PC-9 (cell line): ENCODE measurements at regions not wholly inside any gene's neighbourhood (a gene's known extent, or its start where the extent isn't known, plus 50 kb on each side); places are given as distances from the start of the nearest gene placed in this dataset.

Source experiments
- BruUV-seq: library from RNA; stranded (reverse); fragments of 400-500 nt; replicated peaks from 2 replicates; lab custom pipeline; 2021; lab: Mats Ljungman, UMichigan
- CTCF ChIA-PET: fragments of 300-600 bp; sonication (Branson Sonifier 250); formaldehyde crosslinking; loops from one replicate; lab custom pipeline; 2022; ENCODE audit warnings: antibody characterized with exemption; lab: Charles Lee
- POLR2A ChIA-PET: fragments of 300-600 bp; sonication (Branson Sonifier 250); formaldehyde crosslinking; loops from one replicate; lab custom pipeline; 2022; ENCODE audit warnings: antibody characterized with exemption; ENCODE audit not compliant: unreplicated experiment; lab: Charles Lee
- DNase-seq, 2 experiments: peaks; one replicate each; pipeline versions ENCODE4 v3.0.0 to v3.0.0-alpha.2; 2015 to 2022; ENCODE audit warnings: mixed read lengths in 1 of 2
- H2AFZ ChIP-seq: fragments of 200-600 bp; sonication (generic); 2 replicates; pipeline ENCODE4 v1.8.1; 2017; ENCODE audit warnings: antibody characterized with exemption
- H3F3A ChIP-seq: fragments of 200-600 bp; sonication (generic); 2 replicates; pipeline ENCODE4 v1.8.1; 2017; ENCODE audit warnings: antibody characterized with exemption, mild to moderate bottlenecking, low read depth; ENCODE audit not compliant: insufficient read depth
- H3K27ac ChIP-seq: fragments of 200-600 bp; sonication (generic); 2 replicates; pipeline ENCODE4 v1.6.1; 2016; ENCODE audit warnings: mixed run types
- H3K27me3 ChIP-seq: fragments of 200-600 bp; sonication (generic); 2 replicates; pipeline ENCODE4 v1.6.1; 2016; ENCODE audit warnings: low read depth, mixed run types; ENCODE audit not compliant: insufficient read depth
- H3K36me3 ChIP-seq: fragments of 200-600 bp; sonication (generic); 2 replicates; pipeline ENCODE4 v1.6.1; 2016; ENCODE audit warnings: low read depth, mixed run types
- H3K4me1 ChIP-seq: fragments of 200-600 bp; sonication (generic); replicated peaks from 2 replicates; pipeline ENCODE4 v1.6.1; 2016; ENCODE audit warnings: mixed run types; ENCODE audit not compliant: insufficient read depth
- H3K4me2 ChIP-seq: fragments of 200-600 bp; sonication (generic); 2 replicates; pipeline ENCODE4 v1.6.1; 2017; ENCODE audit warnings: mixed run types
- H3K4me3 ChIP-seq: fragments of 200-600 bp; sonication (generic); 2 replicates; pipeline ENCODE4 v1.6.1; 2016; ENCODE audit warnings: mixed run types
- H3K79me2 ChIP-seq: fragments of 200-600 bp; sonication (generic); 2 replicates; pipeline ENCODE4 v1.6.1; 2017; ENCODE audit warnings: low read depth, mixed run types
- H3K9me2 ChIP-seq: fragments of 200-600 bp; sonication (generic); 2 replicates; pipeline ENCODE4 v1.8.1; 2017; ENCODE audit warnings: mild to moderate bottlenecking; ENCODE audit not compliant: insufficient read depth
- H3K9me3 ChIP-seq: fragments of 200-600 bp; sonication (generic); 2 replicates; pipeline ENCODE4 v1.8.1; 2016; ENCODE audit warnings: low read depth; ENCODE audit not compliant: insufficient read depth
- H4K20me1 ChIP-seq: fragments of 200-600 bp; sonication (generic); 2 replicates; pipeline ENCODE4 v1.8.1; 2017; ENCODE audit not compliant: insufficient read depth
- CTCF ChIP-seq: fragments of 200-600 bp; sonication (generic); conservative IDR thresholded peaks from 2 replicates; pipeline ENCODE4 v1.6.1; 2017; ENCODE audit warnings: mixed run types, antibody characterized with exemption, mild to moderate bottlenecking, moderate library complexity
- EZH2 ChIP-seq: fragments of 200-600 bp; sonication (generic); IDR thresholded peaks from 2 replicates; pipeline ENCODE4 v1.8.0; 2017; ENCODE audit warnings: antibody characterized with exemption, low read depth
- intact Hi-C: fragments of 100-400 bp; cut with micrococcal nuclease; formaldehyde crosslinking; loops from one replicate; pipeline ENCODE4 v1.10.0; 2022; ENCODE audit not compliant: unreplicated experiment

- no peaks in the 10 kb centered on the region for H3K9me3 ChIP-seq
- intact Hi-C loops, result loop anchor here (1.0 to 10.0 kb wide), 3 partner anchors 103 to 421 kb away; no protein-coding TSS in a partner anchor
- H3K4me1 ChIP-seq, result no peaks in the 10 kb centered on the region
- H3K9me2 ChIP-seq, result peaks cover 4% of the 10 kb centered on the region; the same call in 1 of the 2 replicates
- DNase-seq, result no peak
- no peak overlapping the region for H3K4me3 ChIP-seq
- H3K36me3 ChIP-seq, result no peaks in the 10 kb centered on the region
- H3K79me2 ChIP-seq, result no peaks in the 10 kb centered on the region
- no peaks in the 10 kb centered on the region for H3F3A ChIP-seq
- no TSS peak for BruUV-seq
- ChIA-PET POLR2A (no interaction called here), CTCF (interaction anchor here (0.7 to 1.1 kb wide), 2 partner anchors 40 to 102 kb away, joined by 3 read pairs; no protein-coding TSS in a partner anchor)
- H3K27me3 ChIP-seq, result no peaks in the 10 kb centered on the region
- H3K4me2 ChIP-seq, result no peak overlapping the region
- no peaks in the 10 kb centered on the region for H4K20me1 ChIP-seq
- TF ChIP-seq EZH2, result no peak
- peak; percentile 66 for TF ChIP-seq CTCF
- no peak overlapping the region for H2AFZ ChIP-seq
- H3K27ac ChIP-seq, result no peak overlapping the region
Measured at GRCh38 chr5:28473531-28474107, 1435.2 kb upstream of the CDH9 start.

- no TSS peak for BruUV-seq
- Histone ChIP-seq H3F3A (no peaks in the 10 kb centered on the region), H3K36me3 (no peaks in the 10 kb centered on the region), H3K4me1 (no peaks in the 10 kb centered on the region), H3K9me2 (no peaks in the 10 kb centered on the region; the same call in 1 of the 2 replicates), H2AFZ (peak overlapping the region; percentile 10; the same call in 1 of the 2 replicates), H3K4me2 (no peak overlapping the region), H3K27me3 (no peaks in the 10 kb centered on the region), H3K9me3 (no peaks in the 10 kb centered on the region), H4K20me1 (no peaks in the 10 kb centered on the region), H3K4me3 (no peak overlapping the region), H3K79me2 (no peaks in the 10 kb centered on the region), H3K27ac (no peak overlapping the region)
- CTCF ChIA-PET, result no interaction called here
- DNase-seq, result no peak
- POLR2A ChIA-PET, result no interaction called here
- intact Hi-C loops, result no loop called here
- TF ChIP-seq CTCF (no peak), EZH2 (no peak)
Measured at GRCh38 chr5:28468166-28468565, 1429.8 kb upstream of the CDH9 start.

GRCh38 chr5:28463728-28464127 lies 1425.3 kb upstream of the CDH9 start:
- no peak overlapping the region for H3K27ac ChIP-seq
- no peak overlapping the region for H3K4me2 ChIP-seq
- ChIA-PET CTCF (no interaction called here), POLR2A (no interaction called here)
- no peaks in the 10 kb centered on the region for H3K27me3 ChIP-seq
- no peaks in the 10 kb centered on the region for H4K20me1 ChIP-seq
- H2AFZ ChIP-seq, result no peak overlapping the region
- no peak for DNase-seq
- TF ChIP-seq EZH2 (no peak), CTCF (no peak)
- BruUV-seq, result no TSS peak
- H3K79me2 ChIP-seq, result no peaks in the 10 kb centered on the region
- H3K9me3 ChIP-seq, result no peaks in the 10 kb centered on the region
- H3K36me3 ChIP-seq, result no peaks in the 10 kb centered on the region
- H3K9me2 ChIP-seq, result no peaks in the 10 kb centered on the region; the same call in 1 of the 2 replicates
- intact Hi-C loops, result no loop called here
- no peaks in the 10 kb centered on the region for H3K4me1 ChIP-seq
- no peak overlapping the region for H3K4me3 ChIP-seq
- no peaks in the 10 kb centered on the region for H3F3A ChIP-seq
